ENCODE measurements at regions not wholly inside any gene's neighbourhood (a gene's known extent, or its start where the extent isn't known, plus 50 kb on each side); places are given as distances from the start of the nearest gene placed in this dataset.

DNA sequence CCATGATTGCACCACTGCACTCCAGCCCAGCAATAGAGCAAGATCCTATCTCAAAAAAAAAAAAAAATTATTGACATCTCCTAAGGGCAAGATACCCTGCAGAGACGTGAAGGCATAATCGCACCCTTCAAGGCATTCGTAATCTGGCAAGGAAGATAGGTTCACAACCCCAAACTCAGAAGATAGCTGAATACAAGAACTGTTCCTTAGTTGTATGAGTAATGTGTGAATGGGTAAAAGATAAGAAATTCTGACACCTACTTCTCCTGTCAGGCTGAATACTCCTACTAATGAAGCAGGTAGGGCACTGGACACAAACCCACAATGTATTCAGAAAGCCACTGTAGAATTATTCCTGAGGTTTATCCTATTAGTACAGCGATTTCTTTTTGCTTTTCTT, 882.4 kb upstream of the AUTS2 start:
- H3K27me3 ChIP-seq (ENCODE audit: insufficient read depth, low read depth, severe bottlenecking): no peaks in the 10 kb centered on the region
- H3K27ac ChIP-seq: no peak overlapping the region
- H3K9me3 ChIP-seq (ENCODE audit: severe bottlenecking): no peaks in the 10 kb centered on the region
- H3K36me3 ChIP-seq: no peaks in the 10 kb centered on the region
- TF ChIP-seq, protein P1, sequence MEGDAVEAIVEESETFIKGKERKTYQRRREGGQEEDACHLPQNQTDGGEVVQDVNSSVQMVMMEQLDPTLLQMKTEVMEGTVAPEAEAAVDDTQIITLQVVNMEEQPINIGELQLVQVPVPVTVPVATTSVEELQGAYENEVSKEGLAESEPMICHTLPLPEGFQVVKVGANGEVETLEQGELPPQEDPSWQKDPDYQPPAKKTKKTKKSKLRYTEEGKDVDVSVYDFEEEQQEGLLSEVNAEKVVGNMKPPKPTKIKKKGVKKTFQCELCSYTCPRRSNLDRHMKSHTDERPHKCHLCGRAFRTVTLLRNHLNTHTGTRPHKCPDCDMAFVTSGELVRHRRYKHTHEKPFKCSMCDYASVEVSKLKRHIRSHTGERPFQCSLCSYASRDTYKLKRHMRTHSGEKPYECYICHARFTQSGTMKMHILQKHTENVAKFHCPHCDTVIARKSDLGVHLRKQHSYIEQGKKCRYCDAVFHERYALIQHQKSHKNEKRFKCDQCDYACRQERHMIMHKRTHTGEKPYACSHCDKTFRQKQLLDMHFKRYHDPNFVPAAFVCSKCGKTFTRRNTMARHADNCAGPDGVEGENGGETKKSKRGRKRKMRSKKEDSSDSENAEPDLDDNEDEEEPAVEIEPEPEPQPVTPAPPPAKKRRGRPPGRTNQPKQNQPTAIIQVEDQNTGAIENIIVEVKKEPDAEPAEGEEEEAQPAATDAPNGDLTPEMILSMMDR (IDR thresholded peaks at IDR 0.05; ENCODE audit: low read depth, low read length): no peak
- no peak overlapping the region for H3K4me3 ChIP-seq (ENCODE audit: low read depth, low read length)
- no peak for DNase-seq

DNA sequence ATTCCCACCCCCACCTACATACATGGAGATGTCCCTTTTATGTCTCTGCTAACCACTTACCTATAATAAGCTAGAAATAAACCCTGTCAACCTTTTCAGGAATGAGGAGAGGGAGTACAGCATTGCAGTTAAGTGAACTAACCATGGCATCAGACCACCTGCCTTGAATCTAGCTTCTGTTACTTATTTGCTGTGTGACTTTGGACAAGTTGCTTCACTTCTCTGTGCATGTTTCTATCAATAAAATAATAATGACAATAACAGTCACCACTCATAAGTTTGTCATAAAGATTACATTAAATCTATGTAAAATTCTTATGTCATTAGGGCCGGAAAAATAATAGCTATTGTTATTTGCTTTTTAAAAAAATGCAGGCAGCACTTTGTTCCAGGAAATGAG, 881.1 kb upstream of the AUTS2 start:
- no peaks in the 10 kb centered on the region for H3K36me3 ChIP-seq
- no peak overlapping the region for H3K27ac ChIP-seq
- no peaks in the 10 kb centered on the region for H3K9me3 ChIP-seq (ENCODE audit: severe bottlenecking)
- no peak for DNase-seq
- H3K27me3 ChIP-seq (ENCODE audit: insufficient read depth, low read depth, severe bottlenecking): no peaks in the 10 kb centered on the region
- TF ChIP-seq, protein P1 (IDR thresholded peaks at IDR 0.05; ENCODE audit: low read depth, low read length): no peak
- no peak overlapping the region for H3K4me3 ChIP-seq (ENCODE audit: low read depth, low read length)

DNA sequence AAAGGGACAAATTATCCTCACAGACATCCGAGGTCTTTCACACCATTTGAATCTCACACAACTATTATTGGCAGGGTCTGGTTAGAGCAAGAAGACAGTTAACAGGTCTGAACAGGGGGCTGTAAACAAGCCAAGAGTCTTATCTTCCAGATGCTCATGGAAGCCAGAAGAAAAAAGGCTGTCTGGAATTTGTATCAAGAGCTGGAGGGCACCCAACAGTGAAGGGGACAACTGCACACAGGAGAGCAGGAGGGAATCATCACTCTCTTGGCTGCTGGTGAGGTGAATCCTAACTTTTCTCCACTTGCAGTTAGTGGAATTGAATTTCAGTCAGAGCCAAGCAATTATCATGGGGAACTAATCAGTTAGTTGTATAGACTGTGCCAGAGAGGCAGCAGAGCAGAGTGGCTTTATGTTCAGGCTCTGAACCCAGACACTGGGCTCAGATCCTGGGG, 880.2 kb upstream of the AUTS2 start:
- H3K9me3 ChIP-seq (ENCODE audit: severe bottlenecking): no peaks in the 10 kb centered on the region
- H3K27ac ChIP-seq: no peak overlapping the region
- DNase-seq: no peak
- H3K4me3 ChIP-seq (ENCODE audit: low read depth, low read length): no peak overlapping the region
- H3K36me3 ChIP-seq: no peaks in the 10 kb centered on the region
- no peaks in the 10 kb centered on the region for H3K27me3 ChIP-seq (ENCODE audit: insufficient read depth, low read depth, severe bottlenecking)
- TF ChIP-seq, protein P1 (IDR thresholded peaks at IDR 0.05; ENCODE audit: low read depth, low read length): no peak

DNA sequence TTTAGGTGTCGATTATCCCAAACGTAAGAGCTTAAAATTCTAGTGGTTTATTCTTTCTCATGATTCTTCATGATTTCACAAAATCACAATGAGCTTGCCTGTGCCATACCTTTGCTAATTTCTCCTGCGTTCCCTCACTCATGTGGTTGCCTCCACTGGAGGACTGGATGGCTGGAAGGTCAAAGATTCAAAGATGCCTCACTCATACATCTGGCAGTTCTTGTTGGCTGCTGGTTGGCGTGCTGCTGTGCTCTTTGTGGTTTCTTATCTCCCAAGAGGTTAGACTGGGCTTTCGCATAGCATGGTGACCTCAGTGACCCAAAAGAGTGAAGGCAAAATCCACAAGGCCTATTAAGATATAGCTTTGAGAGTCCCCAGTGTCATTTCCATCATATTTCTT, 877.6 kb upstream of the AUTS2 start:
- Histone ChIP-seq H3K4me3 (ENCODE audit: low read depth, low read length) (no peak overlapping the region), H3K9me3 (ENCODE audit: severe bottlenecking) (no peaks in the 10 kb centered on the region), H3K27me3 (ENCODE audit: insufficient read depth, low read depth, severe bottlenecking) (no peaks in the 10 kb centered on the region), H3K36me3 (no peaks in the 10 kb centered on the region), H3K27ac (no peak overlapping the region)
- TF ChIP-seq, protein P1 (IDR thresholded peaks at IDR 0.05; ENCODE audit: low read depth, low read length): no peak
- DNase-seq: no peak

DNA sequence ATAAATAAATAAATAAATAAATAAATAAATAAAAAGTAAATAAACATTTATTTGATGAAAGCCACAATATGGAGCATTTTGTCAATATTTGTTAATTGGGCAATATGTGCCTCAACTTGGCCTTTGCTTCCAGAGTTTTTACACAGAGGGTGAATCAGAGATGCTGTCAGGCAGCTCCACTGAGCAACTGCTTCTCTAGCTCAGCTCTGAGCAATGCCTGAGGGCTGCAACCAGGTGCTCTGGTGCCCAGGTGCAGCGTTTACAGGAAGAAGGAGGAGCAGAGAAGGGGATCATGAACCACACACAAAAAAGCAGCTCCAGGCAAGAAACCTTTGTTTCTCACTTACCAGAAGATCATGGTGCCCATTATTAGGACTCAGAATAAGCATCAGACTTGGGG, 876.2 kb upstream of the AUTS2 start:
- Histone ChIP-seq H3K27me3 (ENCODE audit: insufficient read depth, low read depth, severe bottlenecking) (no peaks in the 10 kb centered on the region), H3K36me3 (no peaks in the 10 kb centered on the region), H3K9me3 (ENCODE audit: severe bottlenecking) (no peaks in the 10 kb centered on the region), H3K27ac (no peak overlapping the region), H3K4me3 (ENCODE audit: low read depth, low read length) (no peak overlapping the region)
- TF ChIP-seq, protein P1 (IDR thresholded peaks at IDR 0.05; ENCODE audit: low read depth, low read length): no peak
- no peak for DNase-seq

DNA sequence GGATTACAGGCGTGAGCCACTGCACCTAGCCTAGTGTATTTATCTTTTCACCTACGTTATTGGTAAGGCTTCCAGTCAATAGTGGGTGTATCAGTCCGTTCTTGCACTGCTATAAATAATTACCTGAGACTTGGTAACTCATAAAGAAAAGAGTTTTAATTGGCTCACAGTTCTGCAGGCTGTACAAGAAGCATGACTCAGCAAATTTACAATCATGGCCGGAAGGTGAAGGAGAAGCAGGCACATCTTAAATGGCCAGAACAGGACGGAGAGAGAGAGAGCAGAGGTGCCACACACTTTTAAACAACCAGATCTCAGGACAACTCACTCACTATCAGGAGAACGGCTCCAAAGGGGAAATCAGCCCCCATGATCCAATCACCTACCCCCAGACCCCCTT, 873.3 kb upstream of the AUTS2 start:
- TF ChIP-seq, protein P1 (IDR thresholded peaks at IDR 0.05; ENCODE audit: low read depth, low read length): no peak
- no peak overlapping the region for H3K27ac ChIP-seq
- H3K36me3 ChIP-seq: no peaks in the 10 kb centered on the region
- DNase-seq: no peak
- no peaks in the 10 kb centered on the region for H3K27me3 ChIP-seq (ENCODE audit: insufficient read depth, low read depth, severe bottlenecking)
- no peaks in the 10 kb centered on the region for H3K9me3 ChIP-seq (ENCODE audit: severe bottlenecking)
- H3K4me3 ChIP-seq (ENCODE audit: low read depth, low read length): no peak overlapping the region
